ENCODE measurements at regions not wholly inside any gene's neighbourhood (a gene's known extent, or its start where the extent isn't known, plus 50 kb on each side); places are given as distances from the start of the nearest gene placed in this dataset.

DNA sequence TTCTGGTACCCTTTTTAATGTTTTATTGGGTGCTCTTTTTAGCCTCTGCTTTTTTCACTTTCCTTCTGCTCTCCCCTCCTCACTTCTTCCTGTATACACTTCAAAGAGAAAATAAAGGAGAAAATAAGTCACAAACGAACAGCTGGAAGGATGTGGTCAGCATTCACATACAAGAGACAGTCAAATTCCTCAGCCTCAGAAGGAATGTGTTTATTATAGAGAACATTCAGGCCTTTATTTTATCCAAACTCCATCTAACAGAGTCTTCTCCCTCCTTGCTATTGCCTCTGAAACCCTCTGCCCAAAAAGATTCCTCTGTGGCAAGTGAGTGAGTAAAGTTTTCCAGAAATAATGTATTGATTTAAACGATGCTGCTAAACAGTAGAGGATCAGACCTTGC lies 490.4 kb downstream of the FRK start:
- Histone ChIP-seq H3K4me1 (ENCODE audit: insufficient read depth, low read length) (no peaks in the 10 kb centered on the region), H2AFZ (ENCODE audit: low read depth, low read length) (no peak overlapping the region), H3K36me3 (ENCODE audit: insufficient read depth, low read length) (no peaks in the 10 kb centered on the region), H4K20me1 (ENCODE audit: insufficient read depth, low read length) (no peaks in the 10 kb centered on the region), H3K27ac (ENCODE audit: low read depth, low read length) (no peak overlapping the region), H3K27me3 (ENCODE audit: insufficient read depth, low read length) (no peaks in the 10 kb centered on the region), H3K9me3 (ENCODE audit: insufficient read depth, low read depth, low read length) (no peaks in the 10 kb centered on the region), H3K9ac (ENCODE audit: low read length) (no peak overlapping the region), H3K4me2 (ENCODE audit: low read length) (no peak overlapping the region), H3K4me3 (ENCODE audit: insufficient read depth, low read depth, low read length) (no peak overlapping the region), H3K79me2 (ENCODE audit: insufficient read depth, low read length) (no peaks in the 10 kb centered on the region)
- H3K4me1 Mint-ChIP-seq (ENCODE audit: low read depth, unreplicated experiment): peaks cover 11% of the 10 kb centered on the region
- no peaks in the 10 kb centered on the region for H3K27me3 Mint-ChIP-seq (ENCODE audit: low read depth, unreplicated experiment)
- H3K36me3 Mint-ChIP-seq (ENCODE audit: low read depth, unreplicated experiment): no peaks in the 10 kb centered on the region
- FAIRE-seq (no peak), DNase-seq (ENCODE audit: low read depth) (peak; percentile 12)
- no peak for TF ChIP-seq EZH2 (IDR thresholded peaks at IDR 0.05; ENCODE audit: insufficient read depth, low read length)
- TF ChIP-seq, protein P1, sequence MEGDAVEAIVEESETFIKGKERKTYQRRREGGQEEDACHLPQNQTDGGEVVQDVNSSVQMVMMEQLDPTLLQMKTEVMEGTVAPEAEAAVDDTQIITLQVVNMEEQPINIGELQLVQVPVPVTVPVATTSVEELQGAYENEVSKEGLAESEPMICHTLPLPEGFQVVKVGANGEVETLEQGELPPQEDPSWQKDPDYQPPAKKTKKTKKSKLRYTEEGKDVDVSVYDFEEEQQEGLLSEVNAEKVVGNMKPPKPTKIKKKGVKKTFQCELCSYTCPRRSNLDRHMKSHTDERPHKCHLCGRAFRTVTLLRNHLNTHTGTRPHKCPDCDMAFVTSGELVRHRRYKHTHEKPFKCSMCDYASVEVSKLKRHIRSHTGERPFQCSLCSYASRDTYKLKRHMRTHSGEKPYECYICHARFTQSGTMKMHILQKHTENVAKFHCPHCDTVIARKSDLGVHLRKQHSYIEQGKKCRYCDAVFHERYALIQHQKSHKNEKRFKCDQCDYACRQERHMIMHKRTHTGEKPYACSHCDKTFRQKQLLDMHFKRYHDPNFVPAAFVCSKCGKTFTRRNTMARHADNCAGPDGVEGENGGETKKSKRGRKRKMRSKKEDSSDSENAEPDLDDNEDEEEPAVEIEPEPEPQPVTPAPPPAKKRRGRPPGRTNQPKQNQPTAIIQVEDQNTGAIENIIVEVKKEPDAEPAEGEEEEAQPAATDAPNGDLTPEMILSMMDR (IDR thresholded peaks at IDR 0.05; ENCODE audit: insufficient read depth, low read depth, low read length): no peak
- H3K9me3 Mint-ChIP-seq (ENCODE audit: unreplicated experiment): no peaks in the 10 kb centered on the region
- no peak overlapping the region for H3K4me3 Mint-ChIP-seq (ENCODE audit: unreplicated experiment)
- H3K27ac Mint-ChIP-seq (ENCODE audit: unreplicated experiment): peak overlapping the region; percentile 0

DNA sequence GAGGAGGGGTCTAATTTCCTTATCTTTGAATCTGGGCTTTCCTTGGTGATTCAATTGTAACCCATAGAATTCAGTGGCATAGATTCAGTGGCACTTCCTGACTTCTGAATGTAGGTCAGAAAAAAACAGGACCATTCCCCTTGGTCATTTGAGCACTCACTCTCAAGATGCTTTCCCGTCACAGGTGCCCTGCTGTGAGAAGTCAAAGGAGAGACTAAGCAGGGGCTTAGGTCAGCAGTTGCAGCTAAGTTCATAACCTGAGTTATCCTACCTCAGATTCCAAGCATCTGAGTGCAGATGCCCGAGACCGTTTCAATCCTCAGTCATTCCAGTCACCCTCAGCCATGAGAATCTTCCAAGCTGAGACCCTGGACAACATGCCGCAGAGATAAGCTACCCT lies 506.6 kb downstream of the FRK start:
- H4K20me1 ChIP-seq (ENCODE audit: insufficient read depth, low read length): no peaks in the 10 kb centered on the region
- Mint-ChIP-seq H3K36me3 (ENCODE audit: low read depth, unreplicated experiment) (no peaks in the 10 kb centered on the region), H3K4me1 (ENCODE audit: low read depth, unreplicated experiment) (no peaks in the 10 kb centered on the region), H3K9me3 (ENCODE audit: unreplicated experiment) (no peaks in the 10 kb centered on the region), H3K27ac (ENCODE audit: unreplicated experiment) (no peak overlapping the region), H3K4me3 (ENCODE audit: unreplicated experiment) (no peak overlapping the region), H3K27me3 (ENCODE audit: low read depth, unreplicated experiment) (no peaks in the 10 kb centered on the region)
- no peaks in the 10 kb centered on the region for H3K4me1 ChIP-seq (ENCODE audit: insufficient read depth, low read length)
- no peak overlapping the region for H3K4me2 ChIP-seq (ENCODE audit: low read length)
- H3K27ac ChIP-seq (ENCODE audit: low read depth, low read length): no peak overlapping the region
- H3K9me3 ChIP-seq (ENCODE audit: insufficient read depth, low read depth, low read length): no peaks in the 10 kb centered on the region
- no peaks in the 10 kb centered on the region for H3K27me3 ChIP-seq (ENCODE audit: insufficient read depth, low read length)
- H2AFZ ChIP-seq (ENCODE audit: low read depth, low read length): no peak overlapping the region
- H3K9ac ChIP-seq (ENCODE audit: low read length): no peak overlapping the region
- FAIRE-seq (no peak), DNase-seq (ENCODE audit: low read depth) (no peak)
- no peak overlapping the region for H3K4me3 ChIP-seq (ENCODE audit: insufficient read depth, low read depth, low read length)
- no peaks in the 10 kb centered on the region for H3K79me2 ChIP-seq (ENCODE audit: insufficient read depth, low read length)
- TF ChIP-seq, protein P1 (IDR thresholded peaks at IDR 0.05; ENCODE audit: insufficient read depth, low read depth, low read length): no peak
- no peak for TF ChIP-seq EZH2 (IDR thresholded peaks at IDR 0.05; ENCODE audit: insufficient read depth, low read length)
- no peaks in the 10 kb centered on the region for H3K36me3 ChIP-seq (ENCODE audit: insufficient read depth, low read length)

- no peaks in the 10 kb centered on the region for H3K4me1 Mint-ChIP-seq (ENCODE audit: low read depth, unreplicated experiment)
- Histone ChIP-seq H3K4me2 (ENCODE audit: low read length) (no peak overlapping the region), H3K36me3 (ENCODE audit: insufficient read depth, low read length) (no peaks in the 10 kb centered on the region), H3K4me1 (ENCODE audit: insufficient read depth, low read length) (no peaks in the 10 kb centered on the region), H3K27ac (ENCODE audit: low read depth, low read length) (no peak overlapping the region), H3K27me3 (ENCODE audit: insufficient read depth, low read length) (no peaks in the 10 kb centered on the region), H4K20me1 (ENCODE audit: insufficient read depth, low read length) (no peaks in the 10 kb centered on the region), H3K9ac (ENCODE audit: low read length) (no peak overlapping the region), H2AFZ (ENCODE audit: low read depth, low read length) (no peak overlapping the region), H3K79me2 (ENCODE audit: insufficient read depth, low read length) (no peaks in the 10 kb centered on the region), H3K4me3 (ENCODE audit: insufficient read depth, low read depth, low read length) (no peak overlapping the region), H3K9me3 (ENCODE audit: insufficient read depth, low read depth, low read length) (no peaks in the 10 kb centered on the region)
- no peaks in the 10 kb centered on the region for H3K27me3 Mint-ChIP-seq (ENCODE audit: low read depth, unreplicated experiment)
- H3K36me3 Mint-ChIP-seq (ENCODE audit: low read depth, unreplicated experiment): no peaks in the 10 kb centered on the region
- no peak for TF ChIP-seq EZH2 (IDR thresholded peaks at IDR 0.05; ENCODE audit: insufficient read depth, low read length)
- TF ChIP-seq, protein P1 (IDR thresholded peaks at IDR 0.05; ENCODE audit: insufficient read depth, low read depth, low read length): no peak
- DNase-seq (ENCODE audit: low read depth) (no peak), FAIRE-seq (no peak)
- peaks cover under 1% of the 10 kb centered on the region for H3K9me3 Mint-ChIP-seq (ENCODE audit: unreplicated experiment)
- no peak overlapping the region for H3K4me3 Mint-ChIP-seq (ENCODE audit: unreplicated experiment)
- no peak overlapping the region for H3K27ac Mint-ChIP-seq (ENCODE audit: unreplicated experiment)
These were observed 509.2 kb downstream of the FRK start for GRCh38 chr6:115551527-115551926.

Data from astrocyte (in vitro differentiated cells and primary cell).